ENCODE measurements at regions not wholly inside any gene's neighbourhood (a gene's known extent, or its start where the extent isn't known, plus 50 kb on each side); places are given as distances from the start of the nearest gene placed in this dataset.

- intact Hi-C loops (cut with DNase I; ENCODE audit: low total_unique reads): no loop called here
- no peak overlapping the region for H3K27ac ChIP-seq
- no peak overlapping the region for H3K4me3 ChIP-seq
- TF ChIP-seq POLR2A (IDR thresholded peaks at IDR 0.05): no peak
- no peak for TF ChIP-seq CTCF (IDR thresholded peaks at IDR 0.05)
- no peaks in the 10 kb centered on the region for H3K36me3 ChIP-seq
- no peaks in the 10 kb centered on the region for H3K27me3 ChIP-seq
- no peak for DNase-seq
- no peaks in the 10 kb centered on the region for H3K4me1 ChIP-seq
- no peaks in the 10 kb centered on the region for H3K9me3 ChIP-seq
These were observed 642.9 kb upstream of the KIRREL3 start for GRCh38 chr11:127643268-127644058.

GRCh38 chr11:127640561-127641451 is 640.2 kb upstream of the KIRREL3 start:
- no peak overlapping the region for H3K27ac ChIP-seq
- intact Hi-C loops (cut with DNase I; ENCODE audit: low total_unique reads): no loop called here
- H3K4me1 ChIP-seq: no peaks in the 10 kb centered on the region
- no peak overlapping the region for H3K4me3 ChIP-seq
- no peaks in the 10 kb centered on the region for H3K9me3 ChIP-seq
- TF ChIP-seq POLR2A (IDR thresholded peaks at IDR 0.05): no peak
- TF ChIP-seq CTCF (IDR thresholded peaks at IDR 0.05): no peak
- H3K36me3 ChIP-seq: no peaks in the 10 kb centered on the region
- H3K27me3 ChIP-seq: no peaks in the 10 kb centered on the region
- no peak for DNase-seq

GRCh38 chr11:127639916-127640315 is 639.3 kb upstream of the KIRREL3 start:
- H3K9me3 ChIP-seq: no peaks in the 10 kb centered on the region
- no peaks in the 10 kb centered on the region for H3K4me1 ChIP-seq
- intact Hi-C loops (cut with DNase I; ENCODE audit: low total_unique reads): no loop called here

GRCh38 chr11:127632976-127633680 is 632.6 kb upstream of the KIRREL3 start:
- intact Hi-C loops (cut with DNase I; ENCODE audit: low total_unique reads): no loop called here
- H3K4me3 ChIP-seq: no peak overlapping the region
- no peaks in the 10 kb centered on the region for H3K4me1 ChIP-seq
- no peaks in the 10 kb centered on the region for H3K36me3 ChIP-seq
- H3K9me3 ChIP-seq: no peaks in the 10 kb centered on the region
- TF ChIP-seq CTCF (IDR thresholded peaks at IDR 0.05): no peak
- TF ChIP-seq POLR2A (IDR thresholded peaks at IDR 0.05): no peak
- DNase-seq: no peak
- H3K27ac ChIP-seq: no peak overlapping the region
- no peaks in the 10 kb centered on the region for H3K27me3 ChIP-seq

More at GRCh38 chr11:127639916-127640315, 639.3 kb upstream of the KIRREL3 start:
- TF ChIP-seq CTCF (IDR thresholded peaks at IDR 0.05): no peak
- no peak for TF ChIP-seq POLR2A (IDR thresholded peaks at IDR 0.05)
- DNase-seq: no peak
- Histone ChIP-seq H3K36me3 (no peaks in the 10 kb centered on the region), H3K27ac (no peak overlapping the region), H3K27me3 (no peaks in the 10 kb centered on the region), H3K4me3 (no peak overlapping the region)

Measured in uterus (tissue), 3 donors.